GM12872 (cell line): ENCODE measurements at regions not wholly inside any gene's neighbourhood (a gene's known extent, or its start where the extent isn't known, plus 50 kb on each side); places are given as distances from the start of the nearest gene placed in this dataset.

Experiments used
- CTCF ChIP-seq: IDR thresholded peaks from 3 replicates; pipeline ENCODE4 v1.5.1; 2011; ENCODE audit warnings: low read depth, mild to moderate bottlenecking, low read length, moderate library complexity; ENCODE audit not compliant: insufficient read depth

- no peak for TF ChIP-seq CTCF
Observed at GRCh38 chr18:78889250-78889649, 90.4 kb upstream of the SALL3 start.

GRCh38 chr18:78890388-78890787, 89.2 kb upstream of the SALL3 start:
- no peak for TF ChIP-seq CTCF

GRCh38 chr18:78891185-78891762, 88.3 kb upstream of the SALL3 start:
- no peak for TF ChIP-seq CTCF

GRCh38 chr18:78892177-78892576, 87.4 kb upstream of the SALL3 start:
- TF ChIP-seq CTCF = no peak

- no peak for TF ChIP-seq CTCF
Observed at GRCh38 chr18:78892721-78893120, 86.9 kb upstream of the SALL3 start.

- TF ChIP-seq CTCF = no peak
Observed at GRCh38 chr18:78893281-78894032, 86.2 kb upstream of the SALL3 start.

- TF ChIP-seq CTCF = no peak
Observed at GRCh38 chr18:78894033-78894305, 85.6 kb upstream of the SALL3 start.
